GM18909 (cell line): ENCODE measurements at regions not wholly inside any gene's neighbourhood (a gene's known extent, or its start where the extent isn't known, plus 50 kb on each side); places are given as distances from the start of the nearest gene placed in this dataset.
"Not testable (repeated sequence)": the region's sequence is repeated elsewhere in the genome, so short reads cannot be mapped to it uniquely, and the experiment has no call there.

Experiments
- ATAC-seq: cut with Tn5 transposase; IDR thresholded peaks from one replicate; pipeline ENCODE4 v1.9.1; 2021; ENCODE audit warnings: mild to moderate bottlenecking; ENCODE audit not compliant: unreplicated experiment, poor library complexity

- ATAC-seq: no peak
Observed at GRCh38 chr11:130979386-130979972, 63.2 kb upstream of the SNX19 start.

GRCh38 chr11:130980071-130980862 is 64.0 kb upstream of the SNX19 start:
- no peak for ATAC-seq

GRCh38 chr11:130984241-130984640 is 68.0 kb upstream of the SNX19 start:
- not testable (repeated sequence) for ATAC-seq

- ATAC-seq: no peak
Observed at GRCh38 chr11:130992788-130993187, 76.5 kb upstream of the SNX19 start.

GRCh38 chr11:130994043-130994442 is 77.8 kb upstream of the SNX19 start:
- no peak for ATAC-seq

- no peak for ATAC-seq
Observed at GRCh38 chr11:130995266-130995665, 79.0 kb upstream of the SNX19 start.

GRCh38 chr11:130997278-130997677 is 81.0 kb upstream of the SNX19 start:
- no peak for ATAC-seq

- no peak for ATAC-seq
Observed at GRCh38 chr11:130999086-130999485, 82.8 kb upstream of the SNX19 start.

- no peak for ATAC-seq
Observed at GRCh38 chr11:130999992-131000770, 83.9 kb upstream of the SNX19 start.

- no peak for ATAC-seq
Observed at GRCh38 chr11:131002145-131002544, 85.9 kb upstream of the SNX19 start.

GRCh38 chr11:131005829-131006228 is 89.5 kb upstream of the SNX19 start:
- no peak for ATAC-seq

- ATAC-seq: peak; percentile 30
Observed at GRCh38 chr11:131025020-131025419, 108.7 kb upstream of the SNX19 start.

GRCh38 chr11:131025421-131026125 is 109.3 kb upstream of the SNX19 start:
- ATAC-seq: peak; percentile 79

- no peak for ATAC-seq
Observed at GRCh38 chr11:131027491-131027890, 111.2 kb upstream of the SNX19 start.

GRCh38 chr11:131033151-131033651 is 116.9 kb upstream of the SNX19 start:
- ATAC-seq: no peak

GRCh38 chr11:131036514-131036913 is 120.2 kb upstream of the SNX19 start:
- ATAC-seq: no peak

- no peak for ATAC-seq
Observed at GRCh38 chr11:131037873-131038272, 121.6 kb upstream of the SNX19 start.

GRCh38 chr11:131038597-131038996 is 122.3 kb upstream of the SNX19 start:
- peak; percentile 41 for ATAC-seq

GRCh38 chr11:131041331-131042040 is 125.2 kb upstream of the SNX19 start:
- ATAC-seq: no peak

GRCh38 chr11:131042041-131042390 is 125.7 kb upstream of the SNX19 start:
- ATAC-seq: no peak
